ENCODE measurements at regions not wholly inside any gene's neighbourhood (a gene's known extent, or its start where the extent isn't known, plus 50 kb on each side); places are given as distances from the start of the nearest gene placed in this dataset.

DNA sequence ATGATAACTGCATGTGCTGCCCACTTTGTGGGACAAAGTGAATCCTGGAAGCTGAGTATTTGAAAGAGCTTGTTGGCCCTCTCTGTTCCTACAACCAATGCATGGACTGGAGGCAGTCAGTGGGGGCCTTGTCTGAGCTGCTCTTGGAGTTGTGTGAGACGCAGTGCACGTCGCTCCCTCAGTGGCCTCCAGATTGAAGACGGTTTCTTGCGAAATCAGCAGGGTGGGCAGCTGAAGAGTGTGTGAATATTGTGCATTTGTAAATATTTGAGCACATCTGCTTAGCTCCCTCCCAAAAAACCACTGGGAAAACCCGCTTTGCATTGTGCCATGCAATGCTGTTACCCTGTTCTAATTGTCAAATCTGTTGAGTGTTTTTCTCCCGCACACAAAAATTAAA is 782.8 kb downstream of the PLCL1 start:
- no peak overlapping the region for H3K4me3 Mint-ChIP-seq (ENCODE audit: unreplicated experiment)
- H3K4me1 Mint-ChIP-seq (ENCODE audit: low read depth, unreplicated experiment) = no peaks in the 10 kb centered on the region
- TF ChIP-seq, protein P1, sequence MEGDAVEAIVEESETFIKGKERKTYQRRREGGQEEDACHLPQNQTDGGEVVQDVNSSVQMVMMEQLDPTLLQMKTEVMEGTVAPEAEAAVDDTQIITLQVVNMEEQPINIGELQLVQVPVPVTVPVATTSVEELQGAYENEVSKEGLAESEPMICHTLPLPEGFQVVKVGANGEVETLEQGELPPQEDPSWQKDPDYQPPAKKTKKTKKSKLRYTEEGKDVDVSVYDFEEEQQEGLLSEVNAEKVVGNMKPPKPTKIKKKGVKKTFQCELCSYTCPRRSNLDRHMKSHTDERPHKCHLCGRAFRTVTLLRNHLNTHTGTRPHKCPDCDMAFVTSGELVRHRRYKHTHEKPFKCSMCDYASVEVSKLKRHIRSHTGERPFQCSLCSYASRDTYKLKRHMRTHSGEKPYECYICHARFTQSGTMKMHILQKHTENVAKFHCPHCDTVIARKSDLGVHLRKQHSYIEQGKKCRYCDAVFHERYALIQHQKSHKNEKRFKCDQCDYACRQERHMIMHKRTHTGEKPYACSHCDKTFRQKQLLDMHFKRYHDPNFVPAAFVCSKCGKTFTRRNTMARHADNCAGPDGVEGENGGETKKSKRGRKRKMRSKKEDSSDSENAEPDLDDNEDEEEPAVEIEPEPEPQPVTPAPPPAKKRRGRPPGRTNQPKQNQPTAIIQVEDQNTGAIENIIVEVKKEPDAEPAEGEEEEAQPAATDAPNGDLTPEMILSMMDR (IDR thresholded peaks at IDR 0.05; ENCODE audit: insufficient read depth, low read depth, low read length) = no peak
- no peak for TF ChIP-seq EZH2 (IDR thresholded peaks at IDR 0.05; ENCODE audit: insufficient read depth, low read length)
- Histone ChIP-seq H3K9me3 (ENCODE audit: insufficient read depth, low read depth, low read length) (no peaks in the 10 kb centered on the region), H3K4me3 (ENCODE audit: insufficient read depth, low read depth, low read length) (no peak overlapping the region), H3K4me1 (ENCODE audit: insufficient read depth, low read length) (no peaks in the 10 kb centered on the region), H2AFZ (ENCODE audit: low read depth, low read length) (no peak overlapping the region), H3K79me2 (ENCODE audit: insufficient read depth, low read length) (no peaks in the 10 kb centered on the region), H3K9ac (ENCODE audit: low read length) (no peak overlapping the region), H4K20me1 (ENCODE audit: insufficient read depth, low read length) (no peaks in the 10 kb centered on the region), H3K27ac (ENCODE audit: low read depth, low read length) (no peak overlapping the region), H3K27me3 (ENCODE audit: insufficient read depth, low read length) (no peaks in the 10 kb centered on the region), H3K36me3 (ENCODE audit: insufficient read depth, low read length) (no peaks in the 10 kb centered on the region), H3K4me2 (ENCODE audit: low read length) (no peak overlapping the region)
- no peaks in the 10 kb centered on the region for H3K27me3 Mint-ChIP-seq (ENCODE audit: low read depth, unreplicated experiment)
- no peaks in the 10 kb centered on the region for H3K36me3 Mint-ChIP-seq (ENCODE audit: low read depth, unreplicated experiment)
- no peak overlapping the region for H3K27ac Mint-ChIP-seq (ENCODE audit: unreplicated experiment)
- DNase-seq (ENCODE audit: low read depth) (no peak), FAIRE-seq (no peak)
- H3K9me3 Mint-ChIP-seq (ENCODE audit: unreplicated experiment) = peaks cover 1% of the 10 kb centered on the region

DNA sequence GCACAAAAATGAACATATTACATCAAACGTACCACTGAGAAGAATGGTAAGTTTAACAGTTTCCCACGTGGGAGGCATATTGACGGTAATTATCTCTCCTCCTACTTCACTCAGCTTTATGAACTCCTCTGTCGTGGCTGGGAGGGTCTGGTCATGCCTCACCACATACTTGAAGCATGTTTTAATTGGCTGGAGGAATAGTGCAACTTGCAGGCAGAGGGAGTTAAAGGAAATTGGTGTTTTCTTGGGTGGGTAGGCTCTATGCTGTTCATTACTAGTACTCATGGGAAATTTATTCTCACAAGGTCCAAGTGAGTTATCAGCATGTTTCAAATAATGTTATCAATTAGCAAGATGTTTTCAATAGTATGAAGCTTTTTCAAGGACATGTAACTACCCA is 767.0 kb downstream of the PLCL1 start:
- Mint-ChIP-seq H3K4me3 (ENCODE audit: unreplicated experiment) (no peak overlapping the region), H3K4me1 (ENCODE audit: low read depth, unreplicated experiment) (no peaks in the 10 kb centered on the region), H3K27ac (ENCODE audit: unreplicated experiment) (no peak overlapping the region), H3K9me3 (ENCODE audit: unreplicated experiment) (no peaks in the 10 kb centered on the region), H3K27me3 (ENCODE audit: low read depth, unreplicated experiment) (no peaks in the 10 kb centered on the region), H3K36me3 (ENCODE audit: low read depth, unreplicated experiment) (no peaks in the 10 kb centered on the region)
- Histone ChIP-seq H3K4me2 (ENCODE audit: low read length) (no peak overlapping the region), H3K4me3 (ENCODE audit: insufficient read depth, low read depth, low read length) (no peak overlapping the region), H3K36me3 (ENCODE audit: insufficient read depth, low read length) (no peaks in the 10 kb centered on the region), H3K27me3 (ENCODE audit: insufficient read depth, low read length) (no peaks in the 10 kb centered on the region), H3K79me2 (ENCODE audit: insufficient read depth, low read length) (no peaks in the 10 kb centered on the region), H2AFZ (ENCODE audit: low read depth, low read length) (no peak overlapping the region), H3K9me3 (ENCODE audit: insufficient read depth, low read depth, low read length) (no peaks in the 10 kb centered on the region), H3K27ac (ENCODE audit: low read depth, low read length) (no peak overlapping the region), H4K20me1 (ENCODE audit: insufficient read depth, low read length) (no peaks in the 10 kb centered on the region), H3K4me1 (ENCODE audit: insufficient read depth, low read length) (no peaks in the 10 kb centered on the region), H3K9ac (ENCODE audit: low read length) (no peak overlapping the region)
- DNase-seq (ENCODE audit: low read depth) (no peak), FAIRE-seq (no peak)
- TF ChIP-seq EZH2 (IDR thresholded peaks at IDR 0.05; ENCODE audit: insufficient read depth, low read length) = no peak

- Mint-ChIP-seq H3K9me3 (ENCODE audit: unreplicated experiment) (peaks cover 8% of the 10 kb centered on the region), H3K27ac (ENCODE audit: unreplicated experiment) (no peak overlapping the region), H3K4me1 (ENCODE audit: low read depth, unreplicated experiment) (no peaks in the 10 kb centered on the region), H3K27me3 (ENCODE audit: low read depth, unreplicated experiment) (no peaks in the 10 kb centered on the region), H3K4me3 (ENCODE audit: unreplicated experiment) (no peak overlapping the region), H3K36me3 (ENCODE audit: low read depth, unreplicated experiment) (no peaks in the 10 kb centered on the region)
- no peak overlapping the region for H2AFZ ChIP-seq (ENCODE audit: low read depth, low read length)
- no peak overlapping the region for H3K4me2 ChIP-seq (ENCODE audit: low read length)
- no peaks in the 10 kb centered on the region for H4K20me1 ChIP-seq (ENCODE audit: insufficient read depth, low read length)
- H3K27me3 ChIP-seq (ENCODE audit: insufficient read depth, low read length) = no peaks in the 10 kb centered on the region
- TF ChIP-seq, protein P1 (IDR thresholded peaks at IDR 0.05; ENCODE audit: insufficient read depth, low read depth, low read length) = no peak
- TF ChIP-seq EZH2 (IDR thresholded peaks at IDR 0.05; ENCODE audit: insufficient read depth, low read length) = no peak
- no peak overlapping the region for H3K9ac ChIP-seq (ENCODE audit: low read length)
- no peak overlapping the region for H3K27ac ChIP-seq (ENCODE audit: low read depth, low read length)
- FAIRE-seq (no peak), DNase-seq (ENCODE audit: low read depth) (no peak)
- H3K4me1 ChIP-seq (ENCODE audit: insufficient read depth, low read length) = no peaks in the 10 kb centered on the region
- no peaks in the 10 kb centered on the region for H3K79me2 ChIP-seq (ENCODE audit: insufficient read depth, low read length)
- no peaks in the 10 kb centered on the region for H3K36me3 ChIP-seq (ENCODE audit: insufficient read depth, low read length)
- H3K9me3 ChIP-seq (ENCODE audit: insufficient read depth, low read depth, low read length) = no peaks in the 10 kb centered on the region
- H3K4me3 ChIP-seq (ENCODE audit: insufficient read depth, low read depth, low read length) = no peak overlapping the region
These were observed 753.8 kb downstream of the PLCL1 start for GRCh38 chr2:198558176-198558575.
